RPMI7951 (cell line): ENCODE measurements at regions not wholly inside any gene's neighbourhood (a gene's known extent, or its start where the extent isn't known, plus 50 kb on each side); places are given as distances from the start of the nearest gene placed in this dataset.
A peak's percentile ranks its signal among the peaks of the same experiment; 100 is the strongest.

Experiments used
- DNase-seq: peaks from one replicate; pipeline ENCODE4 v3.0.0-alpha.2; 2012; ENCODE audit warnings: low read depth

DNA sequence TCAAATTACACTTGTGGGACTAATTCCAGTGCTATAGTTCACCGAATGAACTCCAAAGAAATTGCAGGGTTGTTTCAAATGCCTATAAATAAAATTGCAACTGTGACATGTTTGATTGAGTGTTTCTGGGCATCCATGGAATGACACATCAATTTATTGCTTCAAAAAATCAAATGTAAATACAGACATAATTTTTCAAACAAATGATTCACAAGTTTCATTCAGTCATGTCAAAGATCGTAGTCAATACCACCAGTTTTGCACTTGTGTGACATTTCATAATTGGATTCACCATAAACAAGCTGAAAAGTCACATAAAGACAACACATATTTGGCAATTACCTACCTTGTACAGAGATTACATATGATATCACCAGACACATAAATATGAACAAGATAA, 350.8 kb downstream of the CDH2 start:
- DNase-seq, result no peak

DNA sequence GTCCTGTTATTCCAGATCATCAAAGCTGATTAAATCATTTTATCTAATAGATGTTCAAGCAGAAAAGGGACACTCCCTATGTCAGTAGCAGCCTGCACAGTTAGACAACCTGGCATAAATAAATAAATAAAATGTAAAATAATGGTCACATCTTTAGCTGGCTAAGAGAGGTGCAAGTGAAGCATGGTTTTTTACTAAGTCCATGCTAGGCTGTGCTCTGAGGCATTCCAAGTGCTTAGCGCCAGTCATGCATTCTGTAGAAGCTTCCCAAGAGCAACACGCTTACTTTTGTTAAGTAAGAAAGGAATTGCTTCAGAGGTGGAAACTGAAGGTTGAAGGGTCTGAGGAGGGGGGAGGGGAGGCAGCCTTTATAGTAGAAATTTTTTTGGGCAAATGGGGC, 351.2 kb downstream of the CDH2 start:
- no peak for DNase-seq

DNA sequence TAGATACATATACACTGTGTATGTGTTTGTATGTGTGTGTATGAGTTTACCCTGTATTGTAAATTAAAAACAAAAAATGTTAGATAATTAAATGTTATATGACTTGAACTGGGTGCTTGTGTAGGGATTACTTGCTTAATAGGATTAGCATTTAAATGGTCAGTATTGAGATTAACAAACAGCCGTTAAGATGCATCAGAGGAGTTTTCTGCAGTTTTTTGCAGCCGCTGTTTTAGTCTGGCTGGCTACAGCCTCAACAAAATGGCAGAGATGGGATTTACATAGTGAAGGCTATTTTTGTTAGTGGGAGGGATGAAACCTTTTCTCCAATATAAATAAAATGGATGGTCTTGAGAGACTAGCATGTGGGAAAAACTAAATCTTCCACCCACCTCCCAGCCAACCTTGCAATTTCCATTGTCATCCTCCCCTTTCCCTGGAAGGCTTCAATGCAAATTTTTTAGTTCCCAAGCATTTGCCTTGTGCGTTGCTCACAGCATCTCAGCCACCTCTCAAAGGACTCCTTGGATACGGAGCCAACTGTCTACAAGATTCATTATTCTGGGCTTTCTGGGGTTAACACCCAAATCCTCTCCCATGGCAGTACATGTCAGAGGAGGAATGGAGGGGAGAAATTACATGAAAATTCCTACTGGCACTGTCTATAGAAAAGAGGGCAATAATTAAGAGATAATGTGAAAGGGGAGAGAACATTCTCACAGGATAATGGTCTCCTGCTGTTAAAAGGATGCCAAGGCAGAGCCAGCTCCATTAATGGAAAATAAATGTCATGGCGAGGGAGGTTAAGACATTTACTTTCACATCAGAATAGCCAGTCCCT, 351.9 kb downstream of the CDH2 start:
- no peak for DNase-seq

DNA sequence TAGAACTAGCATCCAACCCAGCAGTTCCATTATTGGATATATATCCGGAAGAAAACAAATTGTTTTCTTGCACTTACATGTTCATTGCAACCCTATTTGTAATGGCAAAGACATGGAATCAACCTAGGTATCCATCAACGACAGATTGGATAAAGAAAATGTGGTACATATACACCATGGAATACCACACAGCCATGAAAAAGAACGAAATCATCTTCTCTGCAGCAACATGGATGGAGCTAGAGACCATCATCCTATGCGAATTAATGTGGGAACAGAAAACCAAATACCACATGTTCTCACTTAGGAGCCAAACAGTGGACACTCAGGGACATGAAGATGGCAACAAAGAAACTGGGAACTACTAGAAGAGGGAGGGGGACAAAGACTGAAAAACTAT, 352.7 kb downstream of the CDH2 start:
- DNase-seq, result no peak

DNA sequence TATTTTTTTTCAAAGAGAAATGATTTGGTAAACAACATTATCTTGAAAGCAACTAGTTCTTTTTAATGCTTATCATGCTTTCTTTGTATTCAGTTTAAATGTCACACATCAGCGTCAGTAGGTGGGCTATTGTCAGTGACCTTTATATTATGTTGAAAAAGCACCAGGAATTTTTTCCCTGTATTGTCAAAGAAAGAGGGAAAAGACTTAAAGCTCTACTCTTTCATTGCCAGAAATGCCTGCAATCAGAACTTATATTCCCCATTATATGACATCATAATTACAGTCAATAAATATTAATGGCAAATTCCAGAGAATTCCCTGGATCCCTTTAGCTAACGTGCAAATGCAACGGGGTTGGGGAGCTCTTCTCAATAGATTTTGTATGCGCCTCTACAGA, 353.9 kb downstream of the CDH2 start:
- DNase-seq, result no peak

DNA sequence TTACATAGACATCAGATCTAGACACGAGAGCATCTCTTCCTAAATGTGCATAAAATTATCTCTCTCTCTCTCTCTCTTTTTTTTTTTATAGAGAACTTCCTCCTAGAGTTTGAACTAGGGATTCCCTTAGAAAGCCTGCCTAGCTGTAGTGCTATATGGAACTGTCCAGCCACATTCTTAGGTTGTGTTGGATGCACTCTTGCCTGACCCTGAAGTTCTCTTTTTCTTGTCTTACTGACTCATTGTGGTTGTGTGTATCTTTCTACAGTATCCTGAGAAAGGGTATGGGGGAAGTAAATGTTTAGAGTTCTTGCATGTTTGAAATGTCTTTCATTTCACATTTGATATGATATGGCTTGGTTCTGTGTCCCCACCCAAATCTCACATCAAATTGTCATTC, 368.2 kb downstream of the CDH2 start:
- DNase-seq, result no peak

DNA sequence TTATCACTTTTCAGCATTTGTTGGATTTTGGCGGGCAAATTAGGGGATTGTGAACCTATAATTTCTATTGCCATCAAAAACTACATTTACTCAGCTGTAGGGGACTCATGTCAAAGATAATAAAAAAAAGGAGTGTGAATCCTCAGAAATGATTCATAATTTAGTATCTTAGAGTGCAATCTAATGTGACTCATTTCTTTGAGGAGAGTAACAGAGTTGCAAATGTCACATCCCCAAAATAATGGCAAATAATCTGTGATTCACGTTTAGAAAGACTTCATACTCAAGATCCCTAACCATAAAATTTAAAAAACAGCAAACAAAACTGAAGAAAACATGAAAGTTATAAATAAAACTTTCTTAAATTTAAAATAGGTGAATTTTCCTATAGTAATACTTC, 373.0 kb downstream of the CDH2 start:
- no peak for DNase-seq

DNA sequence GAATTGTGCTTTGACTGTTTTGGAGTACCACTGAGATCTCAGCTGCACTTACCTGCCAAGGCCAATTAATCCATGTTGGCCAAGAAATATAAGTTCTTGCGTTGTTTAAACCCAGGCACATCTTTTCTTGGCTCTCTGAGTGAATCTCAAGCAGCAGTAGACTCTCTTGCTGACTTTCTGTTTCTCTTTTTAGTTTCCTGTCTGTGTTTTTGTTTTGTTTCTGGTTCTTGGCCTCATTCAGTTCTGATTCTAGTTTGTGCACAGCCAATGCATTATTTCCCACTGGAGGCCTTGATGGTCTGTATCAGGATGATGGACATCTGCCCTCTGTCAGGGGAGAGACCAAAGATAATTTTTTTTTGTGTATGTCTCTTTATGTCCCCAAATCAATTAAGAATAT, 379.4 kb downstream of the CDH2 start:
- DNase-seq, result no peak

DNA sequence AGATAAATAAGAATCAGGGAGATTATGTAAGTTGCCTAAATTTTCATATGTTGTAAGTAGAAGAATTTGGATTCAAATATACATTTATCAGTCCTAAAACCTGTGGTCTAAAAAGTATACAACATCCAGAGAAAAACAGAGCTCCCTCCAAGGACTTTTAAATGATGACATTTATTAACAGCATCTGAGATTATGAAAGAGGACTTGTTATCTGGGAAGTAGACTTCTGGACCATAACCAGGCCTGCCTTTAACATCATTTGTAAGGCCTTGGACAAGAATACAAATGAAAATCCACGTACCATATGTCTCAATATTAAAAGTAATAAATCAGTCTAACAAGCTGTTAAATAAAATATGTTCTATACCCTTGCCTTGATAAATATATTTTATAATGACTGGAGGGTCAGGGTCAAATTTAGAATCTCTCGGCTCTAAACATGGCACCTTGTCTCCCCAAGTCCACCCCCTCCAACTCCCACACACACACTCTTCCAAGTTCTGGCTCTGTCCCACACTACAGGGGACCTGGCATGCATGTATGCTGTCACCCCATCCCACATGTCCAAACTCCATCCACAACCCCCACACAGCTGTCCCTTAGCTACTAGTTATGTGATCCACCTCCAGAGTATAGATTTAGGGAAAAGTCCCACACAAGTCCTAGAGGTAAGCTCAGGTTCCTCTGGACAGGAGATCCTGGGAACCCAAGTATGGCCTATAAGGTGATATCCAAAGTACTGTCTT, 382.6 kb downstream of the CDH2 start:
- DNase-seq, result no peak

DNA sequence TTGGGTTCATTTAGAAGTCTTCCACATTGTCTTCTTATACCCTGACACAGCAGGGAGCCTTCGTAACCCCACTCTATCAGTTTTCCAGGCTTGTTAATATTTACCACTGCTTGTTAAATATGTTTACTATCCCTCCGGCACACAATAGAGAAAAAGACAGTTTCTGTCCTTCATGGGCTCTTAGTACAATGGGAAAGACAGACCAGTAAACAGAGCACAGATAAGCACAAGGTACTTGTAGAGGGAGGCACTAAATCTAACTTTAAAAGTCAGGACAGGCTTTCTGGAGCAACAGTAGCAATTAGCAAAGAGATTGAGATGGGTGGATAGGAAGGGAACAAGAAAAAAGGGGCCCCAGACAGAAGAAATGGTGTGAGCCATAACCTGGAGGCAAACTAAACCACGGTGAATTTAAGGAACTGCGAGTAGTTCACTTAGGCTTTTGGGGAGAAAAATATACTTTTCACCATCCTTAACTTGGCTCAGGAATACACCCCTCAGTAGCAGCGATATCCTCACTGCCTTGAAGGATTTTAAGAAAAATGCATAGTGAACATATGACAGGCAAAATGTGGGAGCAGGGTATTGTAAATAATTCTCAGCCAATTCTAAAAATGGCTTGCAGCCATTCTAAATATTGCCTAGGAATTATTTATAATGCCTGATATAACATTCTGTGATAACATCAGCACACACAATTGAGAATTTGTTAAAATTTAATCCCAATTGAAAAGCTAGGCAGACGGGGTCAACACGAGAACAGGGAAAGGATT, 383.7 kb downstream of the CDH2 start:
- DNase-seq, result no peak

DNA sequence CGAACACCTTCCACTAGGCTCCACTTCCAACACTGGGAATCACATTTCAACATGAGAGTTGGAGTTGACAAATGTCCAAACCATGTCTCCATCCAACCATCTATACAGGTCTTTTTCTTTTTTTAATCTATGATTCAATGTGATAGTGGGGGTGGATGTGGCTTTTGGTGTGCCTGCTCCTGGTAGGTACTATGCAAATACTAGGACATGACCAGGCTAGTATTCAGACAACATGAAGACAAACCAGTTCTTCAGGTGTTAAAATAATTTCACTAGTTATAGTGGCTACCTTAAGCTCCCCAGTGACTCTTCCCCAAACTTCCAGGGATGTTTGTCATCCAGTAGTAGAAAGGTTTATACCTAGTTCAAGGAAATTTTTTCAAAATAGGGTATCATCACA, 387.5 kb downstream of the CDH2 start:
- DNase-seq, result no peak

DNA sequence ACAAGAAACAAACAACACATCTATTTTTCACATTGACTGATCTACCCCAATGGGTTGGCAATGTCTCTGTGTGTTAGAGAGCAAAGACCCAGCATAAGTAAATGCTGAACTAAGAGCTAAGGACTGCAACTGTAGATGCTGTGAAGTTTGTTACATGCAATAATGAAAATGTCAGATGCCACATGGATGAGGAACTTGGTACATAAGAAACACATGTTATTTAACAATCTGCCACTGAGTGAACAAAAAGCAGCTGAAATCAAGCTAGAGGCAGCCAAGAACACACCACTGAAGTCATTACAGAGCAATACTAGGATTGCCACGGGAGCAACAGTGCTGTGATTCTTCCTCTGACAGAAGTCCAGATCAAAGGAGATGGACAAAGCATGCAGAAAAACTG, 389.4 kb downstream of the CDH2 start:
- DNase-seq, result no peak

DNA sequence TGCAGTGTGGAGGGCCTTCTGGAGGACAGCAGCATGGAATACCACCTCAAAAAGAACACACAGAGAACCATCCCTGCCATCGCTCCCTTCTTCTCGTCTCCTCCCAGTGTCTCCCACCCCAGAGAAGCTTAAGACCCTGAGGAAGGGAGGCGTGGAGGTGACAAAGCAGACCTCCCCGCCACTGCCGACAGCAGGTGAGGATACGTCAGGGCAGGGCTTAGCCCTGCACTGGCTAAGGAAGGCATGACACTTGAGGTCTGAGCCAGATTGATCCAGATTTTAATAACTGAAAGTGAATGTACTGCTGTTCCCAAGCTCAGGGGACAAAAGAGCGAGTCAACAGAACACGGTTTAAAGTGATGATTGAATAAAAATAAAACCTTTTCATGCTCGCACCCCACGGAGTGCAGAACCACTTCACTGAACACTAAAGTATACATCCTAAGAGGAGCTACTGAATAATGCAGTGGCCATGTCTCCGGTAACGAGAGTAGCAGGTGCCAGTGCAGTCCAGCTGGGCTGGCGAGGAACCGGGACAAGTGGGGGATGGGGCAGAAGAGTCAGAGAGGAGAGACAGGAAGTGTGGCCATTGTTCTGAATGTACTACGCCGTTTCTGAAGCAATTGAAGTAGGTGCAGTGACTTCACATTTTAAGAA, 391.0 kb downstream of the CDH2 start:
- DNase-seq, result no peak

DNA sequence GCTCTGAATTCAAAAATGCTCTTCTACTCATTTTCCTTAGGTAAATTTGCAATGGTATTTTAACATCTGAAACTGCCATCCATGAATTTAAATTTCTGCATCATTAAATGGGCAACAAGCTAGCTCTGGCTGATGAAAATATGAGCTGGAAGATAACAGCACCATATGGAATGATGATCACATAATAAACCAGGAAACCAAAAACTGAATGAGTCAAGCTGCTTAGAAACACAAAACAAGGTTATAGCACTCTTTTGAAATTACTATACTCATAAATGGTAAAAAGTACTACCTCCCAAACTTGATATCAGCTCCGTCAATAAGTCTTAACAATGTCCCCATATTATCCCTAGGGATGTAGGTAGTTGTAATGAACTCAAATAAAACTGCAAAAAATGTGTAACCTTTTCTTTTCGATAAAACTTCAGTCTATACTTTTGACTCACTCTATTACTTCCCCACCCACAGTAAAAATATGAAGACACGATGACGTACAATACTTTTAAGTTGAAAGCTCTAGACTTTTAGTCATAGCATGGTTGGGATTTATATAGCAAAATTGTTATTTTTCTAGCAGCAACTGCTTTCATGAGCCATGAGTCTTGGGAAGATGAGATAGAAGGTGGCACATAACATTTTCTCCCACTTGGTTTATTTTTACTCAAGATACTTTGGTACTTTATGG, 396.7 kb downstream of the CDH2 start:
- no peak for DNase-seq

DNA sequence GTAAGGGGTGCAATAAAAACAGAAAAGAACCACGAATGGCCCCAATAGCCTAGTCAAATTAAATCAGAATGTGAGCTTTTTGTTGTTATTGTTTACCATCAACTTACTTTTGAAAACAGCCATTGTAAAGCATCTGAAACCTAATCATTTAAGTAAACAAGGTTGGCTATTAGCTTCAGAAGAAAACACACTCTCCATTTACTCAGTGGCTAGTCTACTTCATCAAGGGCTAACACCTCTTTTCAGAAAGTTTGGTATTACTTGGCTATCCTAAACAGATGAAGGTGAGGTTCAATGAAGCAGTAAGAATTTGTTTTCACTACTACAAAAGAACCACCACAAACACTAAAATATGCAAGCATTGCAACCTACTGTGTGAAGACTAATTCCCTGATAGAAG, 398.0 kb downstream of the CDH2 start:
- DNase-seq, result no peak

DNA sequence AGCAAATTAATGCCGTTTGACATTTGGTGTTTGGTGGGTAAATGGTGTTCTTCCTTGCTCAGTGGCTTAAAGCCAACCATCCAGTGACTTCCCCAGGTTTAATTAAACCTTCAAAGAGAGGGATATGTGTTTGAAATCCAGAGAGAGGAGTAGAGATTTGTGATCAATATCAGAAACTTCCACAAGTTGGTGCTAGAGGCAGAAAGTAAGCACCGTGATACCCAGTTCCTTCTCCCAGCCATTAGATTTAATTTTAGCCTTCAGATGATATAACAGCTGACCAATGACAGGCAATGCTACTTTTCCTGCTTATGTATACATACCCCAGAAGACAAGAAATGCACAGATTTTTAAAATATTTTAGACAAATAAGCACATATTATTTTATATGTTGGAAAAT, 398.5 kb downstream of the CDH2 start:
- DNase-seq, result peak; percentile 16

DNA sequence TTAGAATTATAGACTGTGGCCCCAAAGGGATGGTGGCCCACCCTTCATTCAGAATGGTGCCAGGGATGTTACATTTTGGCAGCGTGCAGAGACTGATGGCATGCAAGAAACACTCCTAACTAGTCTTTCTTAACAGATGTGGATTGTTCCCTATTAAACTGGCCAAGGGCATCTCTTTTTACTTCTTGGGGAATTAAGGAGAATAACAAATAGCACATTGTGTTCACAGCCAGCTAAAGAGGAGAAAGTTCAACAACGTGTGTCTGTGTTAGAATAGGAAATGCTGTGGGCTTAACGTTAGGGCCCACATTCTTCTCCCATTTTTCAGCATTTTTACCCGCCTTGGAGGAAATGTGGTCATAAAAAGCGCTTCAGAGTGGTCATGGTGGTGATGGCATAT, 404.8 kb downstream of the CDH2 start:
- DNase-seq, result peak; percentile 45

DNA sequence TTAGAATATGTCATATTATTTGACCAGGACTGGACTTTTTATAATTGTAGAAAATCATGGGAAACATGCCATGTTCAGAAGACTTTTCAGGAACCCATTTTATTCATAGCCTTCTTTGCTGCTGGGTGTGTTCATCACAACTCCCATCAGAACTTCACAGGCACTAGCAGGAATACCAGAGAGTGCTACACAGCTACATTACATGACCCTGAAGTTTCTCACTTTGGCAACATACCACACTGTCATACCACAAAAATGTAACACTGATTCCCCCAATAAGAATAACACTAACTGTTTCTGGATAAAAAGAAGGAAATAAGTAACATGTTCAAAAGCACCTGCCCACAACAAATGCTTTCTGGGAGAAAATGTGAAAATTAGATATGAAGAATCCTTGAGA, 405.4 kb downstream of the CDH2 start:
- no peak for DNase-seq

DNA sequence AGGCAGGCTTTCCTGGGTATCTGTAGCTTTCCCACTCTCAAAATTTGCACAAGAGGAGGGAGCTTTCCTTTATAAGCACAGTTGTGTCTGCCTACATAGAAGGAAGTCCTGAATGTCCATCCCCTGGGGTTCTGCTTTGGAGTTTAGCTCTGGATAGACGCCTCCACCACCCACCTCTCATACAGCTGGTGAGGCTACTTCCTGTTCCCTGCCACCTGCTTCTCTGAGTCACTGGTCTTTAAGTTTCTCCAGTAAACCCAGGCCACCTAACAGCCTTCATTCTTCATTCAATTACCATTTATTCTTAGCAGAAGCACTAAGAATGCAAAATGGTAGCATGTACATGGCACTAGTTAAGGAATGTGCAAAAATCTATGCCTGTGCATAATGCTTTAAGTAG, 407.8 kb downstream of the CDH2 start:
- DNase-seq, result peak; percentile 1

DNA sequence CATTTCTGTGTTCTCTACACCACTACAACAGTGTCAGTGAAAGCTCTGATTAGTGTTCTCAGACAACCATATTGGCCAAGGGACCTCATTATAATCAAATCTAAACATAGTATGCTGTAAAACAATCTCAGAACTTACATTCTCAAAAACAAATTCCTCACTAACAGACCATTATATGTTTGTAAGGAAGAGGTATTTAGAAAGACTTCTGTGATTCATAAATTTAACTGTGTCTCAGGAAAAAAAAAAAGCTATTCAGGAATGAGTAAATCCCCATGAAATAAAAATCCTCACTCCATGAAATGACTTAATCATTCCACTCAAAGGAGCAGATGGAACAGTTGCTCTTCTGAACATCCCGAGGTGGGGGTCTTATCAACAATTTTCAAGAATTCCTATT, 413.0 kb downstream of the CDH2 start:
- DNase-seq, result no peak

DNA sequence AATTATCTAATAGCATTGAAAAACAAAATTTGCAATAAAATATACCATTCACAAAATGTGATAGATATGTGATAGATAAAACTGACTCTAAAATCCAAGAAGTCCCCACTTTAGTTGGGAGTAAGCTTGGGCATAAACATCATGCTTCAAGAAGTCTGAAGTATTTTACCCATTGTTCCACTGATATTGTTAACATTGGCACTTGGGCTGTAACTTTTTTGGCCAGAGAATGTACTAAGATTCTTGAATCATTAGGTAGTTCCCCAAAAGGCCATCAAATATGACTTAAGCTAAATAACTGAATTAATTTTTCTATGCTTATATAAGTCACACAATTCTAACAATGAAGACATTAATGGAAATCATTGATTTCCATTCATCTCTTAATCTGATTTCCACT, 413.6 kb downstream of the CDH2 start:
- DNase-seq, result no peak

DNA sequence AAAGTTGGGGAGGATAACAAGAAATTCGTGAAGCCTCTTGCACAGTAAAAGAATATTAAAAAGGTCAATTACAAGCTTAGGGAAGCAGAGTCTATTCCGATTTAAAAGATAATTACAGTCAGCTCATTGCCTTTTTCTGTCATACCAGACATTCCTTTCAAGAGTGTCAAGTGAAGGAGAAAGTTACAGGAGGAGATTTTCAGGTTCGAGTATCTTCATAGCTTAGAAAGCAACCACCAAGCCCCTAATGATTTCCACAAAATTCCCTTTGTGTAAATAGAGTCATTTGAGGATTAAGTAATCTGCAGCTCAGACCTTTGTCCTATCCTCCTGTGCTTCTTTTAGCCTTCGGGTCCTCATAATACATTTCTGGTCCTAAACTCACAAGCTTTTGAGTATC, 414.9 kb downstream of the CDH2 start:
- DNase-seq, result no peak
